Activated naive CD4-positive, alpha-beta T cell treated with anti-CD3 and anti-CD28 coated beads, Interleukin-2, amount 50 U/mL, for 72 hours (primary cell): ENCODE measurements at regions not wholly inside any gene's neighbourhood (a gene's known extent, or its start where the extent isn't known, plus 50 kb on each side); places are given as distances from the start of the nearest gene placed in this dataset.
"Not testable (repeated sequence)": the region's sequence is repeated elsewhere in the genome, so short reads cannot be mapped to it uniquely, and the experiment has no call there.

Experiments used
- ATAC-seq, 2 donors: fragments of 150-1000 bp; cut with Tn5 transposase; 2 replicates each; pipeline ENCODE4 v1.10.0; 2021; ENCODE audit warnings: mild to moderate bottlenecking in 2 of 2, moderate library complexity in 2 of 2
- DNase-seq, 2 donors: peaks; one replicate each; pipeline ENCODE4 v3.0.0; 2021 to 2022; ENCODE audit warnings: low spot score in 2 of 2
- H3K27ac Mint-ChIP-seq, 2 donors: one replicate each; pipeline ENCODE4 v1.8.0; 2022; ENCODE audit warnings: mild to moderate bottlenecking in 2 of 2, mixed read lengths in 2 of 2
- H3K36me3 Mint-ChIP-seq, 2 donors: one replicate each; pipeline ENCODE4 v1.8.0; 2022; ENCODE audit warnings: mixed read lengths in 2 of 2
- H3K9me3 Mint-ChIP-seq, 2 donors: one replicate each; pipeline ENCODE4 v1.8.0; 2022; ENCODE audit warnings: mixed read lengths in 2 of 2

- no peak for ATAC-seq
- no peaks in the 10 kb centered on the region for H3K36me3 Mint-ChIP-seq
Observed at GRCh38 chrX:78603908-78604307, 55.2 kb downstream of the RTL3 start.

GRCh38 chrX:78595901-78596502 lies 63.1 kb downstream of the RTL3 start:
- DNase-seq (no peak), ATAC-seq (no peak)
- H3K36me3 Mint-ChIP-seq = peaks cover 0 to 9% of the 10 kb centered on the region in 2 donors
- no peak overlapping the region for H3K27ac Mint-ChIP-seq
- H3K9me3 Mint-ChIP-seq = peaks cover 0 to 7% of the 10 kb centered on the region in 2 donors

More at GRCh38 chrX:78603908-78604307, 55.2 kb downstream of the RTL3 start:
- DNase-seq = no peak
- H3K27ac Mint-ChIP-seq = no peak overlapping the region
- H3K9me3 Mint-ChIP-seq = no peaks in the 10 kb centered on the region

DNA sequence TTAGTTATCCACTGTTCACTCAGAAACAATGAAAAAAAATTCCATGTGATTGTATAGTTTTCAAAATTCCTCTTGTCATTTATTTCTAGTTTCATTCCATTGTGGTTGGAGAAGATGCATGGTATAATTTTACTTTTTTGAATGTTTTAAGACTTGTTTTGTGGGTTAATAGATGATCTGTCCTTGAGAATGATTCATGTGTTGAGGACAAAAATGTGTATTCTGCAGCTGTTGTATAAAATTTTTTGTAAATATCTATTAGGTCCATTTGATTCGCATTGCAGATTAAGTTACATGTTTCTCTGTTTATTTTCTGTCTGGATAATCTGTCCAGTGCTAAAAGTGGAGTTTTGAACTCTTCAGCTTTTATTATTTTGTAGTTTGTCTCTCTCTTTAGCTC lies 65.4 kb downstream of the RTL3 start:
- Mint-ChIP-seq H3K27ac (no peak overlapping the region), H3K9me3 (peaks cover 0 to 7% of the 10 kb centered on the region in 2 donors), H3K36me3 (peaks cover 0 to 9% of the 10 kb centered on the region in 2 donors)
- DNase-seq (no peak), ATAC-seq (no peak)

DNA sequence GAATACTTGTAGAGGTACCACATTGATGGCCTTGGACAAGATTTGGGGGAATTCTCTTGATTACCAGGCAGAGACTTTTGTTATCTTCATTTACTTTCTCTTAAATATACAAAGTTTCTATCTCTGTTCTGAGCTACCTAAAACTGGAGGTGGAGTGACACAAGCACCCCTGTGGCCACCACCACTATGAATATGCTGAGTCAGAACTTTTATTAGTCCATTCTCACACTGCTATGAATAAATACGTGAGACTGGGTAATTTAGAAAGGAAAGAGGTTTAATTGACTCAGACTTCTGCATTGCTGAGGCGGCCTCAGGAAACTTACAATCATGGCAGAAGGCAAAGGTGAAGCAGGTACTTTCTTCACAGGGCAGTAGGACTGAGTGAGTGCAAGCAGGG lies 67.1 kb downstream of the RTL3 start:
- ATAC-seq = no peak
- Mint-ChIP-seq H3K27ac (no peak overlapping the region), H3K36me3 (peaks cover 0 to 9% of the 10 kb centered on the region in 2 donors), H3K9me3 (peaks cover 0 to 7% of the 10 kb centered on the region in 2 donors)
- DNase-seq = no peak

DNA sequence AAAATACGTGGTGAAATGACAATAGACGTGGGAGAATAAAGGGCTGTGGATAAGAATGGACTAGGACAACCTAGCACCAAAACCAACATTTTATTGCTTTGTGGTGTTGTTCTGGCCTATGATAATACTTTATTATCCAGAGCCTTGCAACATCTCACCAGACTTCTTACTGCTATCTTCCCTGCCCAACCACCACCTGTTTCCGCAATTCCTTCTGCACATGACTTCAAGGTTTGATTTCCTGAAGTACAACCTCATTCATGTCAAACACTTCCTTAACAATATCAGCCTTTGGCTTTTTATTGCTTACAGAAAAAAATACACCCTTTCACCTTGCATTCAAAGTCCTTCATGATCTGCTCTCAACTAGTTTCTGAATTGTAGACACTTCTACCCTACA lies 84.8 kb downstream of the RTL3 start:
- H3K36me3 Mint-ChIP-seq = no peaks in the 10 kb centered on the region
- no peak overlapping the region for H3K27ac Mint-ChIP-seq
- H3K9me3 Mint-ChIP-seq = no peaks in the 10 kb centered on the region
- DNase-seq (no peak), ATAC-seq (no peak)

DNA sequence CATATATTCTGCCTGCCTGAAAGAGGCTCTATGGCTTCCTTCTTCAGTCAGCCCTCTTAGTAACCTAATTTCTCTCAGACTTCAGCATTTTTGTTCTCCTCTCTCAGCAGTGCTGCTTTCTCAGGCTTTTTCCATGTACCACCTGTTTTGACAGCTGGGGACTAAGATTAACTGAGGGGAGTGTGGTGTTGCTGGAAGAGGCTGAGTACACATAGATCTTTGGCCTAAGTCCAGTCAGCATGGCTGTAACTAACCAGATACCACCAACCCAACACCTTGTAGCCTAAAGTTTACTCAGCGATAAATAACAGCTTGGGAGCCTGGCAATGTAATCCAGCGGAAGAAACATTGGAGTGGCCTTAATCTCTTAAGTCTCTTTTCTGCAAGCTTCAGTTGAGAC lies 85.5 kb downstream of the RTL3 start:
- no peak for ATAC-seq

GRCh38 chrX:78571849-78572248 lies 87.3 kb downstream of the RTL3 start:
- no peak for ATAC-seq
- no peaks in the 10 kb centered on the region for H3K36me3 Mint-ChIP-seq
- H3K9me3 Mint-ChIP-seq = no peaks in the 10 kb centered on the region
- H3K27ac Mint-ChIP-seq = no peak overlapping the region
- no peak for DNase-seq

More for the DNA sequence above, 85.5 kb downstream of the RTL3 start:
- no peak for DNase-seq
- Mint-ChIP-seq H3K9me3 (no peaks in the 10 kb centered on the region), H3K27ac (no peak overlapping the region), H3K36me3 (no peaks in the 10 kb centered on the region)

DNA sequence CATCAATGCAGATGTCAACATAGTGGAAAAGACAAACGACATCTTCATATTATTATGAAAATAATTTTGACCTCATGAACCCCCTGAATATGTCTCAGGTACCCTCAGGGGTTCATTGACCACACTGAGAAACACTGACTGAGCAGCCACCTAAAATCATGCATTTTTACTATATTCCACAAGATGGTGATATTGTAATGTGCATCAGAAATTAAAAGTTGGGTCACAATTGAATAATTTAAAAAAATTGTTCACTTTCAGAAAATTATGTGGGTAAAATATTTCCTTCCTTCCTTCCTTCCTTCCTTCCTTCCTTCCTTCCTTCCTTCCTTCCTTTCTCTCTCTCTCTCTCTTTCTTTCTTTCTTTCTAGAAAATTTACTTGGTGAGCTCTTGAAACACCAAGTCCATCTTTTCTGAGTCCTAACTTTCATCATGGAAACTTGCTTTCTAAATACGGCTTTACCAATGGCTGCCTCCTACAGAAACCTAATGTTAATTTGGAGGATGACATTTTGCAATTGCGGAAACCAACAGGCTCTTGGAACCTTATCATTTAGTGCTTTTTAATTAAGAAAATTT lies 103.6 kb downstream of the RTL3 start:
- DNase-seq (no peak), ATAC-seq (no peak)
- Mint-ChIP-seq H3K27ac (peak overlapping the region in 1 of 2 donors; percentile 51), H3K36me3 (peaks cover 0 to under 1% of the 10 kb centered on the region in 2 donors), H3K9me3 (peaks cover 0 to under 1% of the 10 kb centered on the region in 2 donors)

- not testable (repeated sequence) for H3K36me3 Mint-ChIP-seq, DNase-seq, H3K9me3 Mint-ChIP-seq, H3K27ac Mint-ChIP-seq, ATAC-seq
Observed at GRCh38 chrX:78552628-78553027, 106.5 kb downstream of the RTL3 start.

DNA sequence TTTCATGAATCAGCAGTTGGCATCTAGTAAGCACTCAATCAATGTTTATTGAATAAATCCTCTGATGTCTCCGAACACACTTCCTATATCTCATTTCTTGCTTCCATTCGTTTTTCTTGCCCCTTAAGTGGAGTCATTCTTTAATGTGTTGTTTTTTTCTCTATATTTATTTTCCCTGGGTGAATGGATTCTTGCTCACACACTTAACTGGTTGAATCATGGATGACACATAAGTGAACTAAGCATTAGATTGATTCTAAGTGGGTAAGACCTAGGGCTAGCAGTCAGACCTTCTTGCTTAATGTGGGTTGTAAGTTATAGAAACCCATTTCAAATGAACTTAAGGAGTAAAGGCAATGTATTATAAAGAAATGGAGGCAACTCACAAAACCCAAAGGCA lies 111.1 kb downstream of the RTL3 start:
- no peak overlapping the region for H3K27ac Mint-ChIP-seq
- DNase-seq (no peak), ATAC-seq (no peak)
- H3K36me3 Mint-ChIP-seq = peaks cover 6 to 10% of the 10 kb centered on the region in 2 donors
- peaks cover 15 to 22% of the 10 kb centered on the region in 2 donors for H3K9me3 Mint-ChIP-seq

DNA sequence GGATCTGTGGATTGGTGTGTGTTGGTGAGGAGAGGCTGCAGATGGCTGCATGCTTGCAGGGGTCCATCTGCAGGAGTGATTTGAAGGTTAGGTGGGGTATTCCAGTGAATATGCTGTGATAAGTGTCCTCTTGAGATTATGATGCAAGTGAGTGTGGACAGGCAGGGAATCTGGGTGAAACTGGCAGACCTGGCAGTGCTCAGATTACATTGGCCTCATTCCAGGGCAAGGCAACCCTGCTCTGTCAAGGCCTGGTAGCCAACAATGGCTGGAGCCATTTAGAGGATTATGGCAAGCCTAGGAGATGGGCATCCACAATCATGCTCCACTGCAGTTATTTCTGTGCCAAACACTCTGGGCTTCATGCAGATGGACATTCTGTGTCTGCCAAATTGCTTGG lies 113.9 kb downstream of the RTL3 start:
- no peak for DNase-seq
- Mint-ChIP-seq H3K36me3 (peaks cover 11 to 18% of the 10 kb centered on the region in 2 donors), H3K27ac (no peak overlapping the region), H3K9me3 (peaks cover 23 to 31% of the 10 kb centered on the region in 2 donors)
- ATAC-seq = no peak

GRCh38 chrX:78543281-78543680 lies 115.8 kb downstream of the RTL3 start:
- ATAC-seq (no peak), DNase-seq (no peak)
- peaks cover 11 to 14% of the 10 kb centered on the region in 2 donors for H3K36me3 Mint-ChIP-seq
- peaks cover 23 to 36% of the 10 kb centered on the region in 2 donors for H3K9me3 Mint-ChIP-seq
- no peak overlapping the region for H3K27ac Mint-ChIP-seq

DNA sequence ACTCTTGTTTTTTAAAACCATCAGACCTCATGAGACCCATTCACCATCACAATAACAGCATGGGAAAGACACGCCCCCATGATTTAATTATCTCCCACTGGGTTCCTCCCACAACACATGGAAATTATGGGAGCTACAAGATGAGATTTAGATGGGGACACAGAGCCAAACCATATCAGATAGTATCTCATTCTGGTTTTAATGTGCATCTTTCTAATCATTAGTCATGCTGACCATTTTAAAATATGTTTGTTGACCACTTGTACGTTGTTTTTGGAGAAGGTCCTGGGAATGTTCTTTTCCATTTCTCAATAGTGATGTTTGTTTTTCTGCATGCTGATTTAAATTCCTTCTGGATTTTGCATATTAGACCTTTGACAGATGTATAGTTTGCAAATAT lies 119.0 kb downstream of the RTL3 start:
- no peak for DNase-seq
- ATAC-seq = no peak
- Mint-ChIP-seq H3K36me3 (peaks cover 6 to 14% of the 10 kb centered on the region in 2 donors), H3K27ac (no peak overlapping the region), H3K9me3 (peaks cover 22 to 27% of the 10 kb centered on the region in 2 donors)

DNA sequence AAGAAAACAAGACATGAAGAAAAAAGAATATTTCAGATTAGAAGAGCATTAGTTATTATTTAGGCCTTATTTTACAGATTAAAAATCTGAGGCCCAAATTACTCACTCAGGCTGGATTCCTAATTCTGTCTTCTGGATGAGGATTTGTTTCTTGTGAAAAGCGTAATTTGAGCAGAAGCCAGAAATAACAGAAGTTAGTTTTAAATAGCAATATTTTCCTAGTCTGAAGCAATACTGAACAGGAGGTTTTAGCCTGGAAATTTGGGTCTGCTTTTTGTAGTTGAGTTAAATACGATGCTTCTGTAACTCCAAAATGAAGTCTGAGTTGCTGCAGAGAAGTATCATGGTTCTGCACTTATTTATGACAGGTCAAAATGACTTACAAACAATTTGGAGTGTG lies 124.9 kb downstream of the RTL3 start:
- Mint-ChIP-seq H3K27ac (no peak overlapping the region), H3K36me3 (no peaks in the 10 kb centered on the region), H3K9me3 (no peaks in the 10 kb centered on the region)
- no peak for DNase-seq
- ATAC-seq = no peak

DNA sequence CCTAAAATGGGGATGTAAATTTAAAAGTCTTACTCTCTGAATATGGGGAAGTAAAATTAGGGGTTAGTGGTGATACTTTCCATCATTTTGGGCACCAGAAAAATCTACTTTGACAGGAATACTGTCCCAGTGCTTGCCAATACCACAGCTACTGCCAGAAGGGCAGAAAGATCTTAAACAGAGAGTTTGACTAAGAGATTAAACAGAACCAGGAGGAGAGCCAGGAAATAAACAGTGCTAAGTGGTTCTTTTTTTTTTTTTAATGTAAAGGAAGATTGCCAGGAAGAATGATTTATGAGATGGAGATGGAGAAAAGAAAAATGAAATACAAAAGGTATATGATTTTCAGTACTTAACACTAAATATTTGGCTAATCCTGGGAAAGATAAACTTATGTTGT lies 126.8 kb downstream of the RTL3 start:
- no peaks in the 10 kb centered on the region for H3K36me3 Mint-ChIP-seq
- H3K9me3 Mint-ChIP-seq = no peaks in the 10 kb centered on the region
- DNase-seq (no peak), ATAC-seq (no peak)
- no peak overlapping the region for H3K27ac Mint-ChIP-seq

DNA sequence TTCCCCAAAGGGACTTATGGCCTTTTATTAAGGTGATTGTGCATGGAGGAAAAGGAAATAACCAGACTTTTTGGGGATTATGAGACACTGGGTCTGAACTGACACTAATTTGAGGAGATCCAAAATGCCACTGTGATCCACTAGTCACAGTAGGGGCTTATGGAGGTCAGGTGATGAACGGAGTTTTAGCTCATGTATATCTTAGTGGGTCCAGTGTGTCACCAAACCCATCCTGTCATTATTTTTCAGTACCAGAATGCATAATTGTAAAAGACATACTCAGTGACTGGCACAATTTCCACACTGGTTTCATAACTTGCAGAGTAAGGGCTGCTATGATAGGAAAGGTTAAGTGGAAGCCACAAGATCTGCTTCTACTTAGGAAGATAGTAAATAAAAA lies 131.3 kb downstream of the RTL3 start:
- ATAC-seq = peak; percentile 70 to 77
- DNase-seq = no peak
- peak overlapping the region; percentile 80 to 81 for H3K27ac Mint-ChIP-seq
- peaks cover 0 to 13% of the 10 kb centered on the region in 2 donors for H3K9me3 Mint-ChIP-seq
- peaks cover 0 to 9% of the 10 kb centered on the region in 2 donors for H3K36me3 Mint-ChIP-seq

GRCh38 chrX:78527263-78527662 lies 131.9 kb downstream of the RTL3 start:
- peak; percentile 90 to 94 for ATAC-seq
- Mint-ChIP-seq H3K9me3 (peaks cover 0 to 13% of the 10 kb centered on the region in 2 donors), H3K36me3 (peaks cover 0 to 9% of the 10 kb centered on the region in 2 donors), H3K27ac (peak overlapping the region; percentile 80 to 81)
- peak; percentile 7 to 53 for DNase-seq

DNA sequence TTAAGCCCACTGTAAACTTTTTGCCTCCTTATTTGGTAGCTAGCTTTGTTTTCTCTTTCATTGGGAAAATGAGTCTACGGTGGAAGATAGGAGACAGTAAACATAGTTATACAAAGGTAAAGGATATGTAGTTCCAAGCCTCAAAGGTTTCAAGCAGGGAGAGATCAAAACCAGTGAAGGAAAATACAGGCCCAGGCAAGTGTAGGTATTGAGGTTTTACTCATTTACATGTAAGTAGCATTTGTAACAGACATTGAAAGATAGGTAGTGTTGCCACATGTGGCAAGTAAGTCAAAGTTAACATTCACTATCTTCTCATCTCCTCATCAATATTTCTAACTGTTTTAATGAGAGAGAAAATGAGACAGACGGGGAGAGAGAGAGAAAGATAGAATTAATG lies 136.5 kb downstream of the RTL3 start:
- ATAC-seq (no peak), DNase-seq (no peak)
- peaks cover 0 to 13% of the 10 kb centered on the region in 2 donors for H3K9me3 Mint-ChIP-seq
- no peak overlapping the region for H3K27ac Mint-ChIP-seq
- peaks cover 0 to 25% of the 10 kb centered on the region in 2 donors for H3K36me3 Mint-ChIP-seq
